Myocyte (in vitro differentiated cells): ENCODE measurements at regions not wholly inside any gene's neighbourhood (a gene's known extent, or its start where the extent isn't known, plus 50 kb on each side); places are given as distances from the start of the nearest gene placed in this dataset.

ENCODE experiments used
- DNase-seq: peaks from one replicate; pipeline ENCODE4 v3.0.0-alpha.2; 2012; ENCODE audit warnings: low read depth

- no peak for DNase-seq
Measured at GRCh38 chr13:58043971-58044370, 412.4 kb downstream of the PCDH17 start.

- DNase-seq = no peak
Measured at GRCh38 chr13:58048670-58049069, 417.1 kb downstream of the PCDH17 start.

- no peak for DNase-seq
Measured at GRCh38 chr13:58051396-58051795, 419.9 kb downstream of the PCDH17 start.

- DNase-seq = no peak
Measured at GRCh38 chr13:58051807-58052375, 420.3 kb downstream of the PCDH17 start.

- DNase-seq = no peak
Measured at GRCh38 chr13:58056426-58056825, 424.9 kb downstream of the PCDH17 start.

- DNase-seq = no peak
Measured at GRCh38 chr13:58059624-58060023, 428.1 kb downstream of the PCDH17 start.

- no peak for DNase-seq
Measured at GRCh38 chr13:58080806-58081205, 449.3 kb downstream of the PCDH17 start.

- DNase-seq = no peak
Measured at GRCh38 chr13:58081301-58081820, 449.8 kb downstream of the PCDH17 start.

GRCh38 chr13:58083064-58083463, 451.5 kb downstream of the PCDH17 start:
- no peak for DNase-seq

- DNase-seq = no peak
Measured at GRCh38 chr13:58085274-58085673, 453.7 kb downstream of the PCDH17 start.

- no peak for DNase-seq
Measured at GRCh38 chr13:58085819-58086218, 454.3 kb downstream of the PCDH17 start.

- no peak for DNase-seq
Measured at GRCh38 chr13:58087566-58087965, 456.0 kb downstream of the PCDH17 start.

- no peak for DNase-seq
Measured at GRCh38 chr13:58093394-58093793, 461.9 kb downstream of the PCDH17 start.

GRCh38 chr13:58097831-58098230, 466.3 kb downstream of the PCDH17 start:
- no peak for DNase-seq

- no peak for DNase-seq
Measured at GRCh38 chr13:58119351-58119750, 487.8 kb downstream of the PCDH17 start.

GRCh38 chr13:58119804-58120203, 488.3 kb downstream of the PCDH17 start:
- DNase-seq = no peak

GRCh38 chr13:58126496-58126895, 495.0 kb downstream of the PCDH17 start:
- no peak for DNase-seq

GRCh38 chr13:58134012-58134411, 502.5 kb downstream of the PCDH17 start:
- DNase-seq = no peak

- DNase-seq = no peak
Measured at GRCh38 chr13:58134525-58134924, 503.0 kb downstream of the PCDH17 start.

- DNase-seq = no peak
Measured at GRCh38 chr13:58142952-58143351, 511.4 kb downstream of the PCDH17 start.

GRCh38 chr13:58144616-58145015, 513.1 kb downstream of the PCDH17 start:
- DNase-seq = no peak

GRCh38 chr13:58151452-58151851, 519.9 kb downstream of the PCDH17 start:
- DNase-seq = no peak

- DNase-seq = no peak
Measured at GRCh38 chr13:58160980-58161379, 529.4 kb downstream of the PCDH17 start.

GRCh38 chr13:58165617-58166016, 534.1 kb downstream of the PCDH17 start:
- DNase-seq = no peak
